ENCODE measurements at regions not wholly inside any gene's neighbourhood (a gene's known extent, or its start where the extent isn't known, plus 50 kb on each side); places are given as distances from the start of the nearest gene placed in this dataset.

GRCh38 chr16:48897698-48898205 lies 287.8 kb upstream of the N4BP1 start:
- WGBS: 75% methylated on average over 8 of the region's 8 CpGs

GRCh38 chr16:48895142-48895541 lies 285.2 kb upstream of the N4BP1 start:
- H3K27ac ChIP-seq (ENCODE audit: low read length): no peak overlapping the region
- no peaks in the 10 kb centered on the region for H3K27me3 ChIP-seq (ENCODE audit: control insufficient read depth, insufficient read depth)
- intact Hi-C loops (cut with DNase I): no loop called here
- H3K9me3 ChIP-seq (ENCODE audit: control insufficient read depth, low read length): no peaks in the 10 kb centered on the region
- H3K4me1 ChIP-seq (ENCODE audit: control insufficient read depth, insufficient read depth, low read length): no peaks in the 10 kb centered on the region
- ATAC-seq (no peak), DNase-seq (no peak)
- WGBS: 39% methylated on average over 5 of the region's 5 CpGs
- no peak overlapping the region for H3K4me3 ChIP-seq (ENCODE audit: low read length)

More at GRCh38 chr16:48897698-48898205, 287.8 kb upstream of the N4BP1 start:
- no peaks in the 10 kb centered on the region for H3K27me3 ChIP-seq (ENCODE audit: control insufficient read depth, insufficient read depth)
- no peak overlapping the region for H3K27ac ChIP-seq (ENCODE audit: low read length)
- DNase-seq (no peak), ATAC-seq (no peak)
- H3K4me3 ChIP-seq (ENCODE audit: low read length): no peak overlapping the region
- H3K4me1 ChIP-seq (ENCODE audit: control insufficient read depth, insufficient read depth, low read length): no peaks in the 10 kb centered on the region
- intact Hi-C loops (cut with DNase I): no loop called here
- H3K9me3 ChIP-seq (ENCODE audit: control insufficient read depth, low read length): no peaks in the 10 kb centered on the region

GRCh38 chr16:48892893-48893292 lies 282.9 kb upstream of the N4BP1 start:
- Histone ChIP-seq H3K27ac (ENCODE audit: low read length) (no peak overlapping the region), H3K9me3 (ENCODE audit: control insufficient read depth, low read length) (no peaks in the 10 kb centered on the region), H3K4me1 (ENCODE audit: control insufficient read depth, insufficient read depth, low read length) (no peaks in the 10 kb centered on the region), H3K27me3 (ENCODE audit: control insufficient read depth, insufficient read depth) (peaks cover 2% of the 10 kb centered on the region), H3K4me3 (ENCODE audit: low read length) (no peak overlapping the region)
- intact Hi-C loops (cut with DNase I): no loop called here
- ATAC-seq (no peak), DNase-seq (no peak)
- WGBS: 91% methylated on average over 2 of the region's 2 CpGs

GRCh38 chr16:48887646-48888210 lies 277.7 kb upstream of the N4BP1 start:
- intact Hi-C loops (cut with DNase I): no loop called here

DNA sequence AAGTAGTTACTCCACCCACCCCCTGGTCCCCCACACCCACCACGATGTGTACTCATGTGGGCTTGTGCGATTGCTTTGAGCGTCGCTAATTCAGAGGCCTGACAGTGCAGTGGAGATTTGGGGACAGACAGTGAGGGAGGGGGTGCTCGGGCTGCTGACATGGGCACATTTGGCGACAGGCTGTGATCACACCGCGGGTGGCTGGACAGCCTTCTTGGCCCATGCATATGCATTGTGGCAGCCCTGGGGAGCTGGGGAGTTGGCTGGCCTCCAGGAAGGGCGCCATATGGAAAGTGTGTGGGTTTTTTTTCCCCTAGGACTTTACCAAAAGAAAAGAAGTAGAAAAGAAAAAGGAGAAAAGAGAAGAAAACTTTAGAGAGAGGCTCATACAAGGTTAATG lies 275.5 kb upstream of the N4BP1 start:
- intact Hi-C loops (cut with DNase I): no loop called here
- Histone ChIP-seq H3K4me1 (ENCODE audit: control insufficient read depth, insufficient read depth, low read length) (no peaks in the 10 kb centered on the region), H3K27me3 (ENCODE audit: control insufficient read depth, insufficient read depth) (peaks cover 2% of the 10 kb centered on the region), H3K9me3 (ENCODE audit: control insufficient read depth, low read length) (no peaks in the 10 kb centered on the region), H3K4me3 (ENCODE audit: low read length) (no peak overlapping the region), H3K27ac (ENCODE audit: low read length) (no peak overlapping the region)
- DNase-seq (no peak), ATAC-seq (no peak)
- 54% methylated on average over 9 of the region's 9 CpGs for WGBS

More at GRCh38 chr16:48887646-48888210, 277.7 kb upstream of the N4BP1 start:
- no peak for DNase-seq
- peak in 1 of 2 donors; percentile 71 for ATAC-seq
- Histone ChIP-seq H3K4me3 (ENCODE audit: low read length) (no peak overlapping the region), H3K27me3 (ENCODE audit: control insufficient read depth, insufficient read depth) (peaks cover 2% of the 10 kb centered on the region), H3K27ac (ENCODE audit: low read length) (no peak overlapping the region), H3K9me3 (ENCODE audit: control insufficient read depth, low read length) (no peaks in the 10 kb centered on the region), H3K4me1 (ENCODE audit: control insufficient read depth, insufficient read depth, low read length) (no peaks in the 10 kb centered on the region)
- 51% methylated on average over 9 of the region's 9 CpGs for WGBS

DNA sequence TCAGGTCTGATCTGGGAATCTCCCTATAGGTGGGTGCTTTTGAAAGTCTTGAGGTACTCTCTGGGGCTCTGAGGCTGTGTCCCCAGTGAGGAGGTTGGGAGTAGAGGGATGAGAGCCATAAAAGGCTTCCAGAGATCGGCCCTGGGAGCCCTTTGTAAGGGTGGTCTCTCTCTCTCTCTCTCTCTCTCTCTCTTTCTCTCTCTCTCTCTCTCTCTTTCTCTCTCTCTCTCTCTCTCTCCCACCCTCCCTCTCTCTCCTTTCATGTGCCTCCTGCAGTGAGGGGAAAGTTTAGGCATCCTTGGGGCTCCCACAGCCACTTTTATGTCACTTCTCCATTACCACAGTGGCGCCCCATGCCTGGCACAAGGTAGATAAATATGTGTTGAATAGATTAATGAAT lies 271.3 kb upstream of the N4BP1 start:
- 75% methylated on average over 2 of the region's 2 CpGs for WGBS
- ATAC-seq (no peak), DNase-seq (no peak)
- Histone ChIP-seq H3K4me1 (ENCODE audit: control insufficient read depth, insufficient read depth, low read length) (no peaks in the 10 kb centered on the region), H3K27me3 (ENCODE audit: control insufficient read depth, insufficient read depth) (no peaks in the 10 kb centered on the region), H3K4me3 (ENCODE audit: low read length) (no peak overlapping the region), H3K9me3 (ENCODE audit: control insufficient read depth, low read length) (no peaks in the 10 kb centered on the region), H3K27ac (ENCODE audit: low read length) (no peak overlapping the region)
- intact Hi-C loops (cut with DNase I): no loop called here

DNA sequence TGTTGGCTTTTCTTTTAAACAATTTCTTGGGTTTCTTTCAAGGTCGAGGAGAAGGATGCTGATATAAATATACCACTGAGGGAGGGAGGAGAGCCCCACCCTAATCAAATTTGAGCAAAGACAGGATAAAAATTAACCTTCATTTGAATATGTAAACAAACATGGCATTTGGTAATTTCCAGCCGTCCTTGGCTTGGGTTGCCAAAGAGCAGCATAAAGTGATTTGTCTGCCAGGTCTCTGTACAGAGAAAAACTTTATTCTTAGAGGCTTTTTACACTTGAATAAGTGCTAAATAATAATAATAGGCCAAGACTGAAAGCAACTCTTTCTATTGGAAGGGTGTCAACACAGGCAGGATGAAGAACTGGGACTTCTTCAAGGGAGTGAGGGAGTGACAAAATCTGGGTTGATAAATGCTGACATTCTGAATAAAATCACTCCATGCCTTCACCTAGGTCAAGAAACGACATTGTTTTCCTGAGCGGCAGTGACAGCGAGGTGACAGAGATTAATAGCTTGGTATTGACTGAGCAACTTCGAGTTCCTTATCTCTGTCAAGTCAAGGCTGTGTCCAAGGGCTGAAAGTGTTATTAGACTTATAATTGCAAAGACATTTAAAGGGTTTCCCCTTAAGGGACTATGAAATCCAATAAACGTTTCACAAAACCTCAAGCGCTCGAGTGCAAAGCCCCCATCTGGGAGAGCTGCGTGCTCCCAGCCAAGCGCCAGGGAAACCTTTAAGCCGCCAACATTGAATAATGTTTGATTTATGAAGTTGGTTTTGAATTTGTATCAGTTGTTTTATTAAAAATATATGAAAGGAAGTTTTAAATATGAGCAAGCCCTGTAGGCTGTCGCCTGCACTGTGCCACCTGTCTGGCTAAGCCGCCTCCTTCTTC lies 269.5 kb upstream of the N4BP1 start:
- Histone ChIP-seq H3K4me1 (ENCODE audit: control insufficient read depth, insufficient read depth, low read length) (no peaks in the 10 kb centered on the region), H3K4me3 (ENCODE audit: low read length) (no peak overlapping the region), H3K9me3 (ENCODE audit: control insufficient read depth, low read length) (no peaks in the 10 kb centered on the region), H3K27ac (ENCODE audit: low read length) (no peak overlapping the region), H3K27me3 (ENCODE audit: control insufficient read depth, insufficient read depth) (no peaks in the 10 kb centered on the region)
- WGBS: 54% methylated on average over 14 of the region's 14 CpGs
- DNase-seq (no peak), ATAC-seq (no peak)
- intact Hi-C loops (cut with DNase I): no loop called here

DNA sequence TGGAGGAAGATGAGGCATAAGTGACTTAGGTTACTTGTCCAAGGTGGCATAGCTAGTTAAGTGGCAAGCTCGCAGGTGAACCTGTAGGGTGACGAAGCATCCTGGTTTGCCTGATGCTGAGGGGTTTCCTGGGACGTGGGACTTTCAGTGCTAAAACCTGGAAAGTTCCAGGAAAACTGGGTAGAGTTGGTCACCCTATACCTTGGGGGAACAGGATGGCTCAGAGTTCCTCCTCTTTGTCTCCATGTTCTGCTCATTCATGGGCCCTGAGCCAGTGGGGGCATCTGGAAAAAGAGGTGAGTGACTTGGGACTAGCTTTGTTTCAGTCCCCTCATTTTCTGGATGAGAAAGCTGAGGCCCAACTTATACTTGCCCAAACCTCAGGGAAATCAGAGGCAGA lies 268.0 kb upstream of the N4BP1 start:
- no peaks in the 10 kb centered on the region for H3K27me3 ChIP-seq (ENCODE audit: control insufficient read depth, insufficient read depth)
- ATAC-seq (no peak), DNase-seq (no peak)
- H3K4me3 ChIP-seq (ENCODE audit: low read length): no peak overlapping the region
- 79% methylated on average over 3 of the region's 3 CpGs for WGBS
- H3K27ac ChIP-seq (ENCODE audit: low read length): no peak overlapping the region
- H3K4me1 ChIP-seq (ENCODE audit: control insufficient read depth, insufficient read depth, low read length): no peaks in the 10 kb centered on the region
- intact Hi-C loops (cut with DNase I): no loop called here
- no peaks in the 10 kb centered on the region for H3K9me3 ChIP-seq (ENCODE audit: control insufficient read depth, low read length)

GRCh38 chr16:48870141-48870540 lies 260.2 kb upstream of the N4BP1 start:
- WGBS: 63% methylated on average over 2 of the region's 2 CpGs
- ATAC-seq: no peak
- intact Hi-C loops (cut with DNase I): no loop called here

GRCh38 chr16:48865520-48865919 lies 255.5 kb upstream of the N4BP1 start:
- no peak overlapping the region for H3K27ac ChIP-seq (ENCODE audit: low read length)
- no peaks in the 10 kb centered on the region for H3K27me3 ChIP-seq (ENCODE audit: control insufficient read depth, insufficient read depth)
- no peak for ATAC-seq
- 70% methylated on average over 3 of the region's 3 CpGs for WGBS
- no peak for DNase-seq
- no peak overlapping the region for H3K4me3 ChIP-seq (ENCODE audit: low read length)
- H3K9me3 ChIP-seq (ENCODE audit: control insufficient read depth, low read length): no peaks in the 10 kb centered on the region
- intact Hi-C loops (cut with DNase I): no loop called here
- no peaks in the 10 kb centered on the region for H3K4me1 ChIP-seq (ENCODE audit: control insufficient read depth, insufficient read depth, low read length)

More at GRCh38 chr16:48870141-48870540, 260.2 kb upstream of the N4BP1 start:
- H3K4me3 ChIP-seq (ENCODE audit: low read length): no peak overlapping the region
- DNase-seq: no peak
- no peak overlapping the region for H3K27ac ChIP-seq (ENCODE audit: low read length)
- no peaks in the 10 kb centered on the region for H3K27me3 ChIP-seq (ENCODE audit: control insufficient read depth, insufficient read depth)
- no peaks in the 10 kb centered on the region for H3K9me3 ChIP-seq (ENCODE audit: control insufficient read depth, low read length)
- no peaks in the 10 kb centered on the region for H3K4me1 ChIP-seq (ENCODE audit: control insufficient read depth, insufficient read depth, low read length)

- Histone ChIP-seq H3K4me1 (ENCODE audit: control insufficient read depth, insufficient read depth, low read length) (no peaks in the 10 kb centered on the region), H3K4me3 (ENCODE audit: low read length) (no peak overlapping the region), H3K9me3 (ENCODE audit: control insufficient read depth, low read length) (no peaks in the 10 kb centered on the region), H3K27me3 (ENCODE audit: control insufficient read depth, insufficient read depth) (peaks cover under 1% of the 10 kb centered on the region), H3K27ac (ENCODE audit: low read length) (no peak overlapping the region)
- WGBS: 89% methylated on average over 1 of the region's 1 CpG
- ATAC-seq: no peak
- intact Hi-C loops (cut with DNase I): no loop called here
- DNase-seq: no peak
Measured at GRCh38 chr16:48864055-48864454, 254.1 kb upstream of the N4BP1 start.
